ENCODE measurements at regions not wholly inside any gene's neighbourhood (a gene's known extent, or its start where the extent isn't known, plus 50 kb on each side); places are given as distances from the start of the nearest gene placed in this dataset.

DNA sequence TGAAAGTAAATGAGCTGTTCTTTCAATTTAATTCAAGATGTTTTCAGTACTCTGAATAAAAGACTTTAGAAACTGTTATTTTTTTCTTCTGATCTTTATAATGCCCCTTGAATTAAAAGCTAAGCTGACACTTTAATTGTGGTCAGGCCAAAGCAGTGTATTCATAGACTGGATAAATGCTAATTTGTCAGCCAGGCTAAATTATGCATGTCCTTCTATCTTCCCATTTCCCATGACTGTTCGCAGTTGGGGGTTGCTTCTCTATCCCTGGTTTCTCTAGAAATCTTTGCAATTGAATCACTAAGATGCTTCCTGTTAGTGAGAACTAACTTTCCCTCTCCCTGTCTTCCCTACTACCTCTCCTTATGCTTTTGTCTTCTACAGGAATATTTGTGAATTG, 396.2 kb downstream of the RFPL4B start:
- CTCF ChIA-PET = interaction anchor here (1.5 kb wide), 1 partner anchor 18 kb away, joined by 3 read pairs; no protein-coding TSS in a partner anchor
- 95% methylated on average over 1 of the region's 1 CpG for WGBS (ENCODE audit: low lambda C conversion rate)
- no peak for DNase-seq

More for the DNA sequence above, 396.2 kb downstream of the RFPL4B start:
- Histone ChIP-seq H3K4me1 (ENCODE audit: control insufficient read depth in 1 of 2, insufficient read depth in 2 of 2, low read depth in 1 of 2, low read length in 1 of 2) (no peaks in the 10 kb centered on the region), H3K9me3 (no peaks in the 10 kb centered on the region), H3K9me2 (no peaks in the 10 kb centered on the region), H3K79me2 (ENCODE audit: insufficient read depth) (no peaks in the 10 kb centered on the region), H3K4me3 (ENCODE audit: low read depth in 2 of 2, low read length in 1 of 2) (no peak overlapping the region), H4K20me1 (ENCODE audit: insufficient read depth) (no peaks in the 10 kb centered on the region), H3K4me2 (no peak overlapping the region), H3K9ac (no peak overlapping the region), H3K27me3 (ENCODE audit: insufficient read depth) (no peaks in the 10 kb centered on the region), H3K27ac (ENCODE audit: low read depth in 2 of 2, low read length in 1 of 2) (no peak overlapping the region), H3F3A (replicated peaks; ENCODE audit: insufficient read depth) (no peaks in the 10 kb centered on the region), H3K36me3 (replicated peaks in 1 of 2; ENCODE audit: control insufficient read depth in 1 of 2, insufficient read depth in 2 of 2, low read length in 1 of 2) (no peaks in the 10 kb centered on the region), H2AFZ (ENCODE audit: low read depth) (peak overlapping the region; percentile 70)
- TF ChIP-seq USF2 (IDR thresholded peaks at IDR 0.05; ENCODE audit: borderline replicate concordance, low read depth, low read length) = no peak
- no peak for TF ChIP-seq ELF1 (IDR thresholded peaks at IDR 0.05)
- TF ChIP-seq JUND (IDR thresholded peaks at IDR 0.05) = no peak
- TF ChIP-seq SIN3A (IDR thresholded peaks at IDR 0.05; ENCODE audit: borderline replicate concordance, low read depth, low read length) = no peak
- TF ChIP-seq RFX5 (IDR thresholded peaks at IDR 0.05; ENCODE audit: low read length) = no peak
- TF ChIP-seq ZBTB33 (IDR thresholded peaks at IDR 0.05; ENCODE audit: borderline replicate concordance, low read depth) = no peak
- no peak for TF ChIP-seq PBX3 (IDR thresholded peaks at IDR 0.05)
- TF ChIP-seq CHD2 (IDR thresholded peaks at IDR 0.05; ENCODE audit: low read length, partially characterized antibody) = no peak
- no peak for TF ChIP-seq MEF2A (IDR thresholded peaks at IDR 0.05; ENCODE audit: borderline replicate concordance, low read depth)
- TF ChIP-seq NFIC (IDR thresholded peaks at IDR 0.05; ENCODE audit: borderline replicate concordance) = no peak
- TF ChIP-seq, protein P1, sequence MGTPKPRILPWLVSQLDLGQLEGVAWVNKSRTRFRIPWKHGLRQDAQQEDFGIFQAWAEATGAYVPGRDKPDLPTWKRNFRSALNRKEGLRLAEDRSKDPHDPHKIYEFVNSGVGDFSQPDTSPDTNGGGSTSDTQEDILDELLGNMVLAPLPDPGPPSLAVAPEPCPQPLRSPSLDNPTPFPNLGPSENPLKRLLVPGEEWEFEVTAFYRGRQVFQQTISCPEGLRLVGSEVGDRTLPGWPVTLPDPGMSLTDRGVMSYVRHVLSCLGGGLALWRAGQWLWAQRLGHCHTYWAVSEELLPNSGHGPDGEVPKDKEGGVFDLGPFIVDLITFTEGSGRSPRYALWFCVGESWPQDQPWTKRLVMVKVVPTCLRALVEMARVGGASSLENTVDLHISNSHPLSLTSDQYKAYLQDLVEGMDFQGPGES (IDR thresholded peaks at IDR 0.05; ENCODE audit: low read depth, low read length) = no peak
- TF ChIP-seq RCOR1 (IDR thresholded peaks at IDR 0.05; ENCODE audit: low read length) = no peak
- POLR2A ChIA-PET = no interaction called here

Measured in SK-N-SH (cell line).